H9 (cell line): ENCODE measurements at regions not wholly inside any gene's neighbourhood (a gene's known extent, or its start where the extent isn't known, plus 50 kb on each side); places are given as distances from the start of the nearest gene placed in this dataset.

Experiments
- DNase-seq: peaks from one replicate; pipeline ENCODE4 v3.0.0-alpha.2; 2017
- H2AFZ ChIP-seq: one replicate; pipeline ENCODE4 v1.6.1; 2013; ENCODE audit warnings: mild to moderate bottlenecking, low read length, control low read depth, moderate library complexity
- H2AK5ac ChIP-seq: 2 replicates; pipeline ENCODE4 v1.6.1; 2013; ENCODE audit warnings: low read length, control low read depth, mixed read lengths; ENCODE audit not compliant: insufficient read length
- H2BK120ac ChIP-seq: one replicate; pipeline ENCODE4 v1.6.1; 2013; ENCODE audit warnings: low read depth, mild to moderate bottlenecking, low read length, control low read depth, inconsistent platforms; ENCODE audit not compliant: poor library complexity, severe bottlenecking
- H2BK12ac ChIP-seq: 2 replicates; pipeline ENCODE4 v1.6.1; 2013; ENCODE audit warnings: low read length, control low read depth, mixed read lengths, low read depth; ENCODE audit not compliant: insufficient read length
- H2BK15ac ChIP-seq: 2 replicates; pipeline ENCODE4 v1.6.1; 2013; ENCODE audit warnings: low read depth, low read length, control low read depth
- H2BK20ac ChIP-seq: one replicate; pipeline ENCODE4 v1.6.1; 2013; ENCODE audit warnings: low read depth, mild to moderate bottlenecking, low read length, control low read depth, inconsistent platforms; ENCODE audit not compliant: poor library complexity, severe bottlenecking
- H2BK5ac ChIP-seq: 2 replicates; pipeline ENCODE4 v1.6.1; 2013; ENCODE audit warnings: low read length, control low read depth, mixed read lengths; ENCODE audit not compliant: insufficient read length
- H3K14ac ChIP-seq: 2 replicates; pipeline ENCODE4 v1.6.1; 2013; ENCODE audit warnings: low read length, control low read depth; ENCODE audit not compliant: insufficient read depth
- H3K18ac ChIP-seq: 2 replicates; pipeline ENCODE4 v1.6.1; 2013; ENCODE audit warnings: low read depth, mild to moderate bottlenecking, mixed read lengths, low read length, control low read depth; ENCODE audit not compliant: insufficient read length
- H3K23ac ChIP-seq: 2 replicates; pipeline ENCODE4 v1.6.1; 2013; ENCODE audit warnings: low read length, control low read depth, mixed read lengths, low read depth; ENCODE audit not compliant: insufficient read length
- H3K23me2 ChIP-seq: 2 replicates; pipeline ENCODE4 v1.6.1; 2013; ENCODE audit warnings: low read depth, mild to moderate bottlenecking, mixed read lengths, low read length, control low read depth; ENCODE audit not compliant: insufficient read length, poor library complexity, severe bottlenecking
- H3K27ac ChIP-seq: 2 replicates; pipeline ENCODE4 v1.5.1; 2013; ENCODE audit warnings: low read length, control low read depth, mixed read lengths, low read depth; ENCODE audit not compliant: insufficient read length
- H3K27me3 ChIP-seq: 2 replicates; pipeline ENCODE4 v1.6.1; 2013; ENCODE audit warnings: low read length, control low read depth, inconsistent platforms; ENCODE audit not compliant: insufficient read depth
- H3K4ac ChIP-seq: 2 replicates; pipeline ENCODE4 v1.6.1; 2013; ENCODE audit warnings: low read depth, mild to moderate bottlenecking, control low read depth, inconsistent platforms, low read length, moderate library complexity
- H3K4me1 ChIP-seq: 2 replicates; pipeline ENCODE4 v1.6.1; 2013; ENCODE audit warnings: low read length, control low read depth, inconsistent platforms; ENCODE audit not compliant: insufficient read depth
- H3K4me2 ChIP-seq: 2 replicates; pipeline ENCODE4 v1.6.1; 2013; ENCODE audit warnings: low read length, control low read depth, mixed read lengths; ENCODE audit not compliant: insufficient read length, insufficient read depth
- H3K56ac ChIP-seq: 2 replicates; pipeline ENCODE4 v1.6.1; 2013; ENCODE audit warnings: low read depth, mild to moderate bottlenecking, mixed read lengths, low read length, control low read depth; ENCODE audit not compliant: insufficient read length
- H3K79me1 ChIP-seq: 2 replicates; pipeline ENCODE4 v1.6.1; 2013; ENCODE audit warnings: low read depth, mild to moderate bottlenecking, moderate library complexity, low read length, control low read depth, inconsistent platforms; ENCODE audit not compliant: insufficient read depth, poor library complexity, severe bottlenecking
- H3K79me2 ChIP-seq: 2 replicates; pipeline ENCODE4 v1.6.1; 2013; ENCODE audit warnings: low read length, control low read depth, inconsistent platforms; ENCODE audit not compliant: insufficient read depth
- H3K9ac ChIP-seq: 2 replicates; pipeline ENCODE4 v1.6.1; 2013; ENCODE audit warnings: low read length, control low read depth, mixed read lengths; ENCODE audit not compliant: insufficient read length; ENCODE audit errors: extremely low read depth
- H3K9me3 ChIP-seq: one replicate; pipeline ENCODE4 v1.6.1; 2013; ENCODE audit warnings: low read depth, low read length, inconsistent platforms; ENCODE audit not compliant: control insufficient read depth
- H3T11ph ChIP-seq: one replicate; pipeline ENCODE4 v1.6.1; 2013; ENCODE audit warnings: mild to moderate bottlenecking, low read length, control low read depth, inconsistent platforms
- H4K20me1 ChIP-seq: one replicate; pipeline ENCODE4 v1.6.1; 2013; ENCODE audit not compliant: control insufficient read depth, insufficient read length, insufficient read depth
- H4K5ac ChIP-seq: 2 replicates; pipeline ENCODE4 v1.6.1; 2013; ENCODE audit warnings: low read depth, mild to moderate bottlenecking, mixed read lengths, low read length, control low read depth; ENCODE audit not compliant: insufficient read length
- H4K8ac ChIP-seq: replicated peaks from 2 replicates; pipeline ENCODE4 v1.6.1; 2013; ENCODE audit warnings: low read length, control low read depth, mixed read lengths, low read depth; ENCODE audit not compliant: insufficient read length
- H4K91ac ChIP-seq: 2 replicates; pipeline ENCODE4 v1.6.1; 2013; ENCODE audit warnings: low read depth, mild to moderate bottlenecking, moderate library complexity, mixed read lengths, low read length, control low read depth; ENCODE audit not compliant: insufficient read length
- H3K27ac Mint-ChIP-seq, 3 experiments: 2 replicates in 2 of 3; 3 replicates in 1 of 3; pipeline ENCODE4 v1.8.0; 2020 to 2021; ENCODE audit warnings: mixed read lengths in 3 of 3, mild to moderate bottlenecking in 1 of 3, moderate library complexity in 1 of 3
- H3K27me3 Mint-ChIP-seq: 2 replicates; pipeline ENCODE4 v1.8.0; 2021; ENCODE audit warnings: low read depth, mild to moderate bottlenecking, moderate library complexity, mixed read lengths
- H3K36me3 Mint-ChIP-seq, 3 experiments: 2 replicates in 2 of 3; 3 replicates in 1 of 3; pipeline ENCODE4 v1.8.0; 2020 to 2021; ENCODE audit warnings: low read depth in 3 of 3, mixed read lengths in 3 of 3; ENCODE audit not compliant: insufficient read depth in 1 of 3
- H3K4me1 Mint-ChIP-seq, 2 experiments: 2 replicates each; pipeline ENCODE4 v1.8.0; 2020; ENCODE audit warnings: mixed read lengths in 2 of 2
- H3K4me3 Mint-ChIP-seq, 2 experiments: 2 replicates in 1 of 2; 3 replicates in 1 of 2; pipeline ENCODE4 v1.8.0; 2020 to 2021; ENCODE audit warnings: mild to moderate bottlenecking in 2 of 2, mixed read lengths in 2 of 2, moderate library complexity in 1 of 2
- H3K9me3 Mint-ChIP-seq, 2 experiments: 2 replicates in 1 of 2; 3 replicates in 1 of 2; pipeline ENCODE4 v1.8.0; 2020; ENCODE audit warnings: mild to moderate bottlenecking in 2 of 2, mixed read lengths in 2 of 2, moderate library complexity in 1 of 2
- CTCF ChIP-seq: fragments of 200-600 bp; sonication (generic); conservative IDR thresholded peaks from 3 replicates; pipeline ENCODE4 v1.8.0; 2021; ENCODE audit warnings: antibody characterized with exemption, mild to moderate bottlenecking
- WGBS: extraction: QIAGEN DNeasy Blood & Tissue Kit; methylation state at CpG from one replicate; pipeline ENCODE4 v1.1.7; 2013; ENCODE audit warnings: missing lambda C conversion rate, low lambda C conversion rate, mixed read lengths; ENCODE audit not compliant: insufficient read length; ENCODE audit errors: extremely low coverage; 5-methylcytosine and 5-hydroxymethylcytosine counted together

- Histone ChIP-seq H2BK5ac (no peak overlapping the region), H3K9me3 (peaks cover 17% of the 10 kb centered on the region), H3K27me3 (no peaks in the 10 kb centered on the region), H4K20me1 (no peaks in the 10 kb centered on the region), H3K9ac (no peak overlapping the region), H3K23me2 (no peaks in the 10 kb centered on the region), H2AK5ac (no peak overlapping the region), H2AFZ (no peak overlapping the region), H3K27ac (no peak overlapping the region), H2BK20ac (no peak overlapping the region), H2BK15ac (no peak overlapping the region), H3K23ac (no peak overlapping the region), H4K8ac (no peak overlapping the region), H4K5ac (no peak overlapping the region), H3T11ph (no peak overlapping the region), H4K91ac (no peak overlapping the region), H3K4ac (no peak overlapping the region), H3K18ac (no peak overlapping the region), H2BK120ac (no peak overlapping the region), H3K4me1 (no peaks in the 10 kb centered on the region), H3K79me2 (no peaks in the 10 kb centered on the region), H2BK12ac (no peak overlapping the region), H3K56ac (no peak overlapping the region), H3K79me1 (no peaks in the 10 kb centered on the region), H3K14ac (no peak overlapping the region), H3K4me2 (no peak overlapping the region)
- no peak for DNase-seq
- Mint-ChIP-seq H3K4me3 (no peak overlapping the region; a peak in 1 of 5 replicates), H3K36me3 (peaks cover 35 to 53% (median 36%) of the 10 kb centered on the region in 3 experiments), H3K27me3 (no peaks in the 10 kb centered on the region), H3K9me3 (peaks cover 35 to 42% of the 10 kb centered on the region in 2 experiments), H3K27ac (no peak overlapping the region), H3K4me1 (peaks cover 18 to 21% of the 10 kb centered on the region in 2 experiments)
- TF ChIP-seq CTCF, result no peak
- no CpG with 5 or more reads among the region's 1 CpG for WGBS
Measured at GRCh38 chr4:124583797-124584196, 128.7 kb downstream of the ANKRD50 start.
